Loucy (cell line): ENCODE measurements at regions not wholly inside any gene's neighbourhood (a gene's known extent, or its start where the extent isn't known, plus 50 kb on each side); places are given as distances from the start of the nearest gene placed in this dataset.

Source experiments
- CTCF ChIP-seq: fragments of 200-600 bp; sonication (generic); conservative IDR thresholded peaks from 2 replicates; pipeline ENCODE4 v1.5.1; 2014; ENCODE audit warnings: mild to moderate bottlenecking, antibody characterized with exemption, low read length
- EZH2phosphoT487 ChIP-seq: fragments of 200-600 bp; IDR thresholded peaks from 2 replicates; pipeline ENCODE4 v1.6.1; 2018; ENCODE audit warnings: antibody characterized with exemption, mild to moderate bottlenecking, moderate library complexity, borderline replicate concordance

GRCh38 chr13:77449265-77449664 lies 86.2 kb upstream of the SCEL start:
- TF ChIP-seq CTCF, result no peak
- no peak for TF ChIP-seq EZH2phosphoT487
